ENCODE measurements at regions not wholly inside any gene's neighbourhood (a gene's known extent, or its start where the extent isn't known, plus 50 kb on each side); places are given as distances from the start of the nearest gene placed in this dataset.

GRCh38 chr15:66961407-66961884 lies 104.0 kb upstream of the SMAD3 start:
- Histone ChIP-seq H3K9me3 (ENCODE audit: low read length) (no peaks in the 10 kb centered on the region), H3K27ac (ENCODE audit: low read depth, low read length, poor library complexity, severe bottlenecking) (no peak overlapping the region), H3K4me1 (ENCODE audit: insufficient read depth, low read length, severe bottlenecking) (no peaks in the 10 kb centered on the region), H3K9ac (ENCODE audit: low read length) (no peak overlapping the region), H3K4me2 (ENCODE audit: low read length) (no peak overlapping the region), H2AFZ (ENCODE audit: low read length) (no peak overlapping the region), H3K36me3 (ENCODE audit: insufficient read depth, low read length) (no peaks in the 10 kb centered on the region), H3K27me3 (ENCODE audit: insufficient read depth, low read length) (no peaks in the 10 kb centered on the region), H3K4me3 (ENCODE audit: low read depth, low read length, poor library complexity, severe bottlenecking) (no peak overlapping the region), H3K9me2 (ENCODE audit: low read depth, low read length) (no peaks in the 10 kb centered on the region), H3F3A (ENCODE audit: insufficient read depth, low read length) (no peaks in the 10 kb centered on the region), H3K79me2 (ENCODE audit: insufficient read depth, low read length) (no peaks in the 10 kb centered on the region), H4K20me1 (ENCODE audit: insufficient read depth, low read length) (no peaks in the 10 kb centered on the region)
- TF ChIP-seq EZH2 (IDR thresholded peaks at IDR 0.05; ENCODE audit: borderline replicate concordance, low read length) = no peak
- TF ChIP-seq, protein P1, sequence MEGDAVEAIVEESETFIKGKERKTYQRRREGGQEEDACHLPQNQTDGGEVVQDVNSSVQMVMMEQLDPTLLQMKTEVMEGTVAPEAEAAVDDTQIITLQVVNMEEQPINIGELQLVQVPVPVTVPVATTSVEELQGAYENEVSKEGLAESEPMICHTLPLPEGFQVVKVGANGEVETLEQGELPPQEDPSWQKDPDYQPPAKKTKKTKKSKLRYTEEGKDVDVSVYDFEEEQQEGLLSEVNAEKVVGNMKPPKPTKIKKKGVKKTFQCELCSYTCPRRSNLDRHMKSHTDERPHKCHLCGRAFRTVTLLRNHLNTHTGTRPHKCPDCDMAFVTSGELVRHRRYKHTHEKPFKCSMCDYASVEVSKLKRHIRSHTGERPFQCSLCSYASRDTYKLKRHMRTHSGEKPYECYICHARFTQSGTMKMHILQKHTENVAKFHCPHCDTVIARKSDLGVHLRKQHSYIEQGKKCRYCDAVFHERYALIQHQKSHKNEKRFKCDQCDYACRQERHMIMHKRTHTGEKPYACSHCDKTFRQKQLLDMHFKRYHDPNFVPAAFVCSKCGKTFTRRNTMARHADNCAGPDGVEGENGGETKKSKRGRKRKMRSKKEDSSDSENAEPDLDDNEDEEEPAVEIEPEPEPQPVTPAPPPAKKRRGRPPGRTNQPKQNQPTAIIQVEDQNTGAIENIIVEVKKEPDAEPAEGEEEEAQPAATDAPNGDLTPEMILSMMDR (IDR thresholded peaks at IDR 0.05; ENCODE audit: low read length) = no peak

DNA sequence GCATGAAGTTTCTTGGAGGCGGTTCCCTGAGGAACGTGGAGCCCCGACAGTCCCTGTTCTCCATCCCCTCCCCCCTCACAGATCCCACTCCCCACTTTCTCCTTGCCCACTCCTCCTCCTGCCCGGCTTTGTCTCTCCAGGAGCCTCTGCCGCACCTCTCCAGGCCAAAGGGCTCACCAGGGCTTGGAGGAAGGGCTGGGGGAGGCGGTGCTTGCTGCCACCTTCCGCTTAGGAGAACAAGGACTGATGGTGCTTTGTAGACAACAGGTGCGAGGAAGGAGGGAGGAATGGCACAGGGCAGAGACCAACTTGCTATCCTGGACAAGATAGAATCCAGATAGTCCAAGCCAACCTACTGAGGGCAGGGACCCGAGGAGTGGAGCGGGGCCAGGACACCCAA lies 103.5 kb upstream of the SMAD3 start:
- no peaks in the 10 kb centered on the region for H3K9me2 ChIP-seq (ENCODE audit: low read depth, low read length)
- no peak overlapping the region for H3K4me2 ChIP-seq (ENCODE audit: low read length)
- no peaks in the 10 kb centered on the region for H4K20me1 ChIP-seq (ENCODE audit: insufficient read depth, low read length)
- no peaks in the 10 kb centered on the region for H3K9me3 ChIP-seq (ENCODE audit: low read length)
- H3F3A ChIP-seq (ENCODE audit: insufficient read depth, low read length) = no peaks in the 10 kb centered on the region
- no peak for TF ChIP-seq EZH2 (IDR thresholded peaks at IDR 0.05; ENCODE audit: borderline replicate concordance, low read length)
- TF ChIP-seq, protein P1 (IDR thresholded peaks at IDR 0.05; ENCODE audit: low read length) = no peak
- H3K27me3 ChIP-seq (ENCODE audit: insufficient read depth, low read length) = no peaks in the 10 kb centered on the region
- no peaks in the 10 kb centered on the region for H3K4me1 ChIP-seq (ENCODE audit: insufficient read depth, low read length, severe bottlenecking)
- no peak overlapping the region for H3K9ac ChIP-seq (ENCODE audit: low read length)
- no peaks in the 10 kb centered on the region for H3K79me2 ChIP-seq (ENCODE audit: insufficient read depth, low read length)
- H3K4me3 ChIP-seq (ENCODE audit: low read depth, low read length, poor library complexity, severe bottlenecking) = no peak overlapping the region
- H2AFZ ChIP-seq (ENCODE audit: low read length) = no peak overlapping the region
- H3K27ac ChIP-seq (ENCODE audit: low read depth, low read length, poor library complexity, severe bottlenecking) = no peak overlapping the region
- H3K36me3 ChIP-seq (ENCODE audit: insufficient read depth, low read length) = no peaks in the 10 kb centered on the region

- Histone ChIP-seq H3K4me1 (ENCODE audit: insufficient read depth, low read length, severe bottlenecking) (no peaks in the 10 kb centered on the region), H3F3A (ENCODE audit: insufficient read depth, low read length) (no peaks in the 10 kb centered on the region), H3K27me3 (ENCODE audit: insufficient read depth, low read length) (no peaks in the 10 kb centered on the region), H2AFZ (ENCODE audit: low read length) (no peak overlapping the region), H3K4me2 (ENCODE audit: low read length) (no peak overlapping the region), H3K4me3 (ENCODE audit: low read depth, low read length, poor library complexity, severe bottlenecking) (no peak overlapping the region), H3K9me3 (ENCODE audit: low read length) (no peaks in the 10 kb centered on the region), H3K9me2 (ENCODE audit: low read depth, low read length) (no peaks in the 10 kb centered on the region), H3K9ac (ENCODE audit: low read length) (no peak overlapping the region), H3K27ac (ENCODE audit: low read depth, low read length, poor library complexity, severe bottlenecking) (no peak overlapping the region), H3K79me2 (ENCODE audit: insufficient read depth, low read length) (no peaks in the 10 kb centered on the region), H4K20me1 (ENCODE audit: insufficient read depth, low read length) (no peaks in the 10 kb centered on the region), H3K36me3 (ENCODE audit: insufficient read depth, low read length) (no peaks in the 10 kb centered on the region)
- TF ChIP-seq EZH2 (IDR thresholded peaks at IDR 0.05; ENCODE audit: borderline replicate concordance, low read length) = no peak
- TF ChIP-seq, protein P1 (IDR thresholded peaks at IDR 0.05; ENCODE audit: low read length) = no peak
Observed at GRCh38 chr15:66962522-66962921, 102.9 kb upstream of the SMAD3 start.
